Endothelial cell of hepatic sinusoid (primary cell): ENCODE measurements at regions not wholly inside any gene's neighbourhood (a gene's known extent, or its start where the extent isn't known, plus 50 kb on each side); places are given as distances from the start of the nearest gene placed in this dataset.
"Not testable (repeated sequence)": the region's sequence is repeated elsewhere in the genome, so short reads cannot be mapped to it uniquely, and the experiment has no call there.

Experiments used
- in situ Hi-C: cut with HindIII; loops from 2 replicates; pipeline ENCODE4 v1.10.0; 2017; ENCODE audit warnings: low sequenced_read_pairs

DNA sequence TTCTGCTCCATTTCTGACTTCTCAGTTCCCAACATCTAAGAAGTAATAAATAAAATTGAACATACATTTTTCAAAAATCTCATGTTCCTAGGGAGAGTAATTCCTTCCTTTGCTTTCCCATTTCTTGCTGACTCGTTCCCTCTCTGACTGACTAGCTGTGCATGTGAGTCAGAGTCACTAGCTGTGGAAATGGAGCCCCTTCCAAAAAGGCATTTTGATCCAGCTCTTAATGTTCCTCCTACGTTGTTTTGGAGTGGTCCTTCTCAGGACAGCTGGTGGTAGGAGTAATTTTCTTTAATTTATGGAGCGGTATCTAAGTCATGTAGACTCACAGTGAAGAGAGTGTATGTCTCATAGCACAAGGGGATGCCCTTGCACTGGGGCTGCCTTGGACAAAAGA lies 460.2 kb downstream of the GADD45G start:
- in situ Hi-C loops, result no loop called here

DNA sequence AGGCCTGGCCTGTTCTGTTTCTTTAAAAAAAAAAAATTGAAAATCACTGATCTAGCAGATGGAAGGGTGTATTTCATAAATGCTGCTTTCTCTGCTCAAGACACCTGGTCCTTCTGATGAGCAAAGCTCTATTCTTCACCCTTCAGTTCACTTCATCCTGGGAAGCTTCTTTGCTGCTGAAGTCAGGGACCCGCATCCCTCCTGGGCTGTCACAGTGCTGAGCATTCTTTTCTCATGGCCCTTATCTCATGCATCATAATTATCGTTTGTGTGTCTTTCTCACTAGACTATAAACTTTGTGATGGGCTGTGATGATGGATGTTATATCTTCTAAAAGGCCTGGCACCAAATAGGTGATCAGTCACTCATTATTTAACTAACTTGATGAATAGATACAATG lies 461.0 kb downstream of the GADD45G start:
- in situ Hi-C loops, result no loop called here

DNA sequence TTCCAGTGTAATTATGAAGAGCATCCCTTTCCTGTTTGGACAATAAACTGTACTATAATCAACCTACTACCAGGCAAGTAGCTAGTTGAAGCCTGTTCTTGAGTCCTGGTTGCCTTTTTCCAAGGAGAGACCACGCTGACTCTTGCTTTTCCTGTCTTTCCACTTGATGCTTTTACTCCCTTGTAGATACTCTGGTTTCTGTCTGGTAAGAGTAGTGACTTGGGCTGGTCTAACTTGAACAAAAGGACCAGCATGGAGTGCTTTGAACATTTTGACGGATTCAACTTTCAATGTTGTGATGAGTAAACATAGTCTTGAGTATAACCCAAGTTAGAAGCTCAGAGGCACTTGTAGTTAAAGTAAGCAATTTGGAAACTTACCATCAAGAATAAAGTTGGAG lies 464.3 kb downstream of the GADD45G start:
- in situ Hi-C loops, result no loop called here

DNA sequence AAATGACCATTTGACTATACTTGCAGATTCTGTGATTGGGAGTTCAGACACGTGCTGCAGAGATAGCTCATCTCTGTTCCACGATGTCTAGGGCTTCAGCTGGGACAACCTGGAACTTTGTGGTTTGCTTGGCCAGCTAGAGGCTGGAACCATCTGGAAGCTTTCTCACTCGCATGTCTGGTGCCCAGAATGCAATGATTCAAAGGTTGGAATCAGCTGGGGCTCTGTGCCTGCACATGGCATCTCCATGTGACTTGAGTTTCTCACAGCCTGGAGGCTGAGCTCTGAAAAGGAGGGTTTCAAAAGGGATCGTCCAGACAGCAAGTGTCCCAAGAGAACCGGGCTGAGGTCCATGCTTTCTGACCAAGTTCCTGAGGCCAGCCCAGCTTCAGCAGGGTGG lies 465.2 kb downstream of the GADD45G start:
- in situ Hi-C loops, result no loop called here

DNA sequence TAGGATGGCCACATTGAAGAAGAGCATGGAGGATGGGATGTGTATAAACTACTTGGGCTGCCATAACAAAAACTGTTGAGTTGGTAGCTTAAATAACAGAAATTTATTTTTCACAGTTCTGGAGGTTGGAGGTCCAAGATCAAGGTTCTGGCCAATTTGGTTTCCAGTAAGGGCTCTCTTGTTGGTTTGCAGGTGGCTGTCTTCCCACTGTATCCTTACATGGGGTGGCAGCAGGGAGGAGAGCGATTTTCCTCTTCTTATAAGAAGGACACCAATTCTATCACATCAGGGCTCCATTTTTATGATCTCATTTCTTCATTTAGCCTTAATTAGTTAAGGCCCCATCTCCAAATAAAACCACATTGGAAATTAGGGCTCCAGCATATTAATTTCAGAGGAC lies 465.7 kb downstream of the GADD45G start:
- in situ Hi-C loops, result no loop called here

DNA sequence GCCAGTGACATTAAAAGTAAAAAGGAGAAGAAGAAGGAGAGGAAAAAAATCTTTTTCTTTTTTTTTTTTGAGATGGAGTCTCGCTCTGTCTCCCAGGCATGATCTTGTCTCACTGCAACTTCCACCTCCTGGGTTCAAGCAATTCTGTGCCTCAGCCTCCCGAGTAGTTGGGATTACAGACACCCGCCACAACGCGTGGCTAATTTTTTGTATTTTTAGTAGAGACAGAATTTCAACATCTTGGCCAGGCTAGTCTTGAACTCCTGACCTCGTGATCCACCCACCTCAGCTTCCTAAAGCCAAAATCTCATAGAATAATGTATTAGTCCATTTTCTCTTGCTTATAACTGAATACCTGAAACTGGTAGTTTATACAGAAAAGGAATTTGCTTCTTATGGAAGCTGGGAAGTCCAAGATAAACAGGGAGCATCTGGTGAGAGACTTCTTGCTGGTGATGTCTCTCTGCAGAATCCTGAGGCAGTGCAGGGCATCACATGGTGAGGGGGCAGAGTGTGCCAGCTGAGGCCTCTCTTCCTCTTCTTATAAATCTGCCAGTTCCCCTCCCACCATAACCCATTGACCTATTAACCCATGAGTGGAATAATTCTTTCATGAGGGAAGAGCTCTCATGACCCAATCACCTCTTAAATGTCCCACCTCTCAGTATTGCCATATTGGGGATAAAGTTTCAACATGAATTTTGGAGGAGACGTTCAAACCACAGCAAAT lies 466.3 kb downstream of the GADD45G start:
- in situ Hi-C loops, result no loop called here

DNA sequence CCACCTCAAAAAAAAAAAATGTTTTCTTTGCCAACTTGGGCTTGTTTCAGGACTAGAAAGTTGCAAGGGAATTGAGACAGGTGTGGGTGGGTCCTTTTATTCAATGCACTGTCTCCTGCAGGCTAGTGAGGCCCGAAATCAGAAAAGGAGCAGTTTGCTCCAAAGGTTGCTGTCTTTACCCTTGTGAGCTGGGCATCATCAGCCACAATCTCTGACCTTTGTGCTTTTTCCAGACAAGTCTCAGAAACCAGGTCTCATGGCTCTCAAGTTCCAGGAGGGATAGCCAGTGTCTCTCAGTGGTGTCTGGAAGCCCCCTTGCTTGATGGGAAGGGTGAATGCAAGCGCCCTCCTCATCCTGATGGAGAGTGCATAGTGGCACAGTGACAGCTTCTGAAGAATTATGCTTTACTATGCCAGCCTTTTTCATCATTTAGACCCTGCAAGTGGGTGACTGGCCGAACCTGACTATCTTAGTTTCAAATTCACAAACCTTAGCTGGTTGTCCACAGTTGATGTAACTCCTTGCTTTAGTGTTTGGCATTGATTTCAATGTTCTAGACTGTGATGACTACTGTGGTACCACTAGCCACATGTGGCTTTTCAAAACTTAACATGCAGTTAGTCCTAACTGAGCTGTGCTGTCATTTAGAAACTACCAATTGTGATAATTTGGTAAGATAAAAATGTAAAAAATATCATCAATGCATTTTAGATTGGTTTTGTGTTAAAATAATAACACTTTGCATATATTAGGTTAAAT lies 468.6 kb downstream of the GADD45G start:
- in situ Hi-C loops, result no loop called here

DNA sequence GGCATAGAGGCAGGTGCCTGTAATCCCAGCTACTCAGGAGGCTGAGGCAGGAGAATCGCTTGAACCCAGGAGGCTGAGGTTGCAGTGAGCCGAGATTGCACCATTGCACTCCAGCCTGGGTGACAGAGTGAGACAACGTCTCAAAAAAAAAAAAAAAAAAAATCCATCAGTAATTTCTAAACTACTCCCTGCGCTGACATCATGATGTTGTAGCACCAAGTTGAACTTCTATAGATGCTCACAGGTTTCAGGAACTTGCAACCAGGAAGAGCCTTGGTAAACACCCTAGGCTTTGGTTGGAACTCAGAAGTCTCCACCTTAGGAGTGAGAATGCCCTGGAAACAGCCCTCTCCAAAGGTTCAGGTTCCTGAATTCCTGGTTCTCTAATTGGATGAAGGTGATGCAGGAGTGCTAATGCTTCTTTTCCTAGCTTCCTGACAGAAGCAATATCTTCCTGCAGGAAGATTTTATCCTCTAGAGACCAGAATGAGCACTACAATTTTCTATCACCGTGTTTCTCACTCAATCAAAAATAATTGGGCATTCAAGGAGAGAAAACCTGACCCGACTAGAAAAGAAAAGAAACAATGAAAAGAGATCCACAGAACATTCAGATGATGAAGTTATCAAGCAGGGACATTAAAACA lies 469.6 kb downstream of the GADD45G start:
- in situ Hi-C loops, result no loop called here

DNA sequence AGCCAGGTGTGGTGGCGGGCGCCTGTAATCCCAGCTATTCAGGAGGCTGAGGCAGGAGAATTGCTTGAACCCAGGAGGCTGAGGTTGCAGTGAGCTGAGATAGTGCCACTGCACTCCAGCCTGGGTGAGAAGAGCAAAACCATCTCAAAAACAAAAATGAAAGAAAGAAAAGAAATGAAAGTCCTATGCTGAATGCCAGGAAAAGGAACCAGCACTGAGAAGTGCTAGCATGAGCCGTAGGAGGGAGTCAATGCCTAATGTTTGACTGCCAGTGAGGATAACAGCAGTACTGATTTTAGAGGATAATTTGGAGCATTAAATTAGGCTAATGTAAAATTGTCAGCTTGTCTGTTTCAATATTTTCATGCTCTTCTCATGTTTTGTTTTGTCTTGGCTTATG lies 472.8 kb downstream of the GADD45G start:
- in situ Hi-C loops, result not testable (repeated sequence)

DNA sequence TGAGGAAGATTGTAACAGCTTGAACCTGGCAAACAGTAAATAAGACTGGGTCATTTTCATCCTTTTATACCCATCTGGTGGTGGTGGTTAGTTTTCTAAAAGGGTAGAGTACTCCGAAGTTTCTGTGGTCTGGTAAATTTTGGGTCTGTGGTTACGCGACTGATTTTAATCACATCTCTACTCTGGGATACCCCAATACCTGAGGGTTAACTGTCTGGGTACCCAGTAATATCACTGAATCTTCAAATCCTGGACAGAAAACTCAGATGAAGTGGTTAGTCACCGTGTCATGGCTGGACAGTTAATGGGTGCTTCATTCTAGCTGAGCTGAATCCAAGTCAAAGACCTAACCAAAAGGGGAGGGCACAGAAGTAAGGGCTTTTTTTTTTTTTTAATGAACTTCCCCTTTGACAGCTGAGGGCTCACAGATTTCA lies 474.2 kb downstream of the GADD45G start:
- in situ Hi-C loops, result no loop called here

DNA sequence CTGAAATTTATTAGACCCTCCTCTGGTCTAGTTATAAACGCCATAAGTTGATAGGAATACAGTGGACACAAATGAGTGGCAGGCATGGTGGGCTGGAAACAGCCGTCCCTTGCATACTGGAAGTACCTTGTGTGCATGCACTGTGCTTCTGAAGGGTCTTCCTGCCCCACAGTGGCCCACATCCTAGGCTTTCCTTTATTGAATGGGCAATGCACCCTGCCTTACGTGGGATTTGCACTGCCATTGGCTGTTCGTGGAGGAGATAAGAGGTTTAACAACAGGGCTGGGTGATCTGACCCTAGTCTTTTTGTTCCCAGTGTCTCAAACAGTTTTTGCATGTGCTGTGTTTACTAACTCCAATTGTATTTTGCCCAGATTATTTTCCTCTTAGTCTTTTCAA lies 480.8 kb downstream of the GADD45G start:
- in situ Hi-C loops, result no loop called here

DNA sequence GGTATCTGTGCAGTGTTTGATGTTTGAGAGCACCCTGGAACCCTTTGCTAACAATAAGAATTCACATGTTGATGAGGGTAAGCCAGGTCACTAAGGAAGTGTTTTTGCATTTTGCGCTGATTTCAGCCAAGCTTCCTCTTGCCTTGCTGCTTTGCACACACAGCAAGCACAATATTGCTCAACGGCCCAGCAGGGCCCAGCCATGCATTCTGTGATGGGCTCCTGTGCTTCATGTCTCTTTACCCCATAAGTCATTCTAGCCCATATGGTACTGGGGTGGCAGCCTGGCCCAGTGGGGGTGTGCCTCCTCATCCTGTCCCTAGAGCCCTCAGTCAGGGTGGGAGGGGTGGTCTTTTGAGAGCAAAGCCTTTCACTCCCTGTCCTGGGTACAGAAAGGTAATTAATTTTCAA lies 481.3 kb downstream of the GADD45G start:
- in situ Hi-C loops, result no loop called here

DNA sequence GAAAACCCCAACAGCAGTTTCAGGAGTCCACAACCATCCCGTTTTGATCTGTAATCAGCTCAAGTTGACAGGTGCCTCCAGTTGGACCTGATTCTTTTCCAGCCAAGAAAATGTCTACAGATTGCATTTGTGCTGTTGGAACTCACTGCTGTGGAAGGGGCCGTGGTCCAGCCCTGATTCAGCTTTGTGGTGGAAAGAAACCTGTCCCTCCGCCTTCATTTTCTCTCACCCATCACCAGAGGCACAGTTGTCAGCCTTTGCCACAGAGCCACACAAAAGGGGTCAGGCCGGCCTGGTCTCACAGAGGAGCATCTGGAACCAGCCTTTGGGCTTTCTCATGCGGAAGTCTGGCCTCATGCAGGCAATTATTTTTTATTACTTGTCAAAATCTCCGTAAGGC lies 483.6 kb downstream of the GADD45G start:
- in situ Hi-C loops, result no loop called here

DNA sequence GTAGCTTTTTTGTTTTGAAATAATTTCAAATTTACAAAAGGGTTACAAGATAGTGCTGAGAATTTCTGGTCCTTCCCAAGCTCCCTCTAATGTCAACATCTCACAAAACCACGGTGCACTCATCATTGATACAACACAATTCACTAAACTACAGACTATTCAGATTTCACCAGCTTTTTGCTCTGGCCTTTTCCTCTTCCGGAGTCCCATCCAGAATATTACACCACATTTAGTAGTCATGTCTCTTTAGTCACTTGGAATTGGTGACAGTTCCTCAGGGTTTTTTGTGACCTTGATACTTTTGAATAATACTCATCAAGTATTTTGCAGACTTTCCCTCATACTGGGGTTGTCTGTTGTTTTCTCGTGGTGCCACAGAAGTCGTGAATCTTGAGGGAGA lies 484.0 kb downstream of the GADD45G start:
- in situ Hi-C loops, result no loop called here

DNA sequence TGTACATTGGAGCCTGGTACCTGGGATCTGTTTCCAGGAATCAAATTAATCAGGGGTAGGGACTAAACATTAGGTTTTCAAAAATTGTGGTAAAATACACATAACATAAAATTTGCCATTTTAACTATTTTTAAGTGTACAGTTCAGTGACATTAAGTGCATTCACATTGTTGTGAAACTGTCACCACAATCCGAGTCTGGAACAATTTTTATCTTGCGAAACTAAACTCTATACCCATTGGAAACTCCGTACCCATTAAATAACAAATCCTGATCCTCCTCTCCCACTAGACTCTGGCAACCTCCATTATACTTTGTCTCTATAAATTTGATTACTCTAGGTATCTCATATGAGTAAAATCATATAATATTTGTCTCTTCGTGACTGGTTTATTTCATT lies 486.2 kb downstream of the GADD45G start:
- in situ Hi-C loops, result no loop called here

DNA sequence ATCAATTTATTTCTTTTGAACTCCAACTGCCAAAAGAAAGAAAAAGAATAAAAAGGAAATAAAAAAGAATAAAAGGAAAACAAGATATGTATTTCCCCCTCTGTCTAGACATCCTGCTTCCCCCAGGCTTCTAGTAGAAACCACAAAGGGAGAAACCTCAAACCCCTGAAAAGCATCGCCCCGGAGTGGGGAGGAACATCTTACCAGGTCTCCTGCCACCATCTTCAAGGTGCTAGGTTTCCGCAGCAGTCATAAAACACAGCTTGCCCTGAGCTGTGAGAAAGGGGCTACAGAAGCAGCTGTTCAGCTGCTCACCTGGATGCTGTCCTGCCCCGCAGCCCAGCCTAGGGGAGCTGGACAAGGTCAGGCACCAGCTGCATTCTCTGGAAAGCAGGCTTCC lies 487.7 kb downstream of the GADD45G start:
- in situ Hi-C loops, result no loop called here

DNA sequence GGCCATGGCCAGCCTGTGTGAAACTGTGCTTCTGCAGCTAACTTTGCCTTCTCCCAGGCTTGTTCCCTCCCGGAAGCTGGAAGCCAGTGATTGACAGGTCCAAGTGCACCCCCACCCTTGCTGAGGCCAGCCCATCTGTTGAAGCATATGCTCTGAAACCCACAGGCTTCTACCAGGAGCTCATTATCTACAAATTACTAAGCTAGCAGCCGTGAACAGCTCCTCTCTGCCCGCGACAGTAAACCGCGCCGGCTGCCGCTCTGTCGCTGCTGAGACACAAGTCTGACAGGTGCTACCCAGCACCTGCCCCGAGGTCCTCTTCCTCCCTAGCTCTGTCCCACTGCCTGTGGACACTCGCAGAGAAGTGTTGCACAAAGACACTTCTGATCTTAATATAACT lies 490.9 kb downstream of the GADD45G start:
- in situ Hi-C loops, result no loop called here

DNA sequence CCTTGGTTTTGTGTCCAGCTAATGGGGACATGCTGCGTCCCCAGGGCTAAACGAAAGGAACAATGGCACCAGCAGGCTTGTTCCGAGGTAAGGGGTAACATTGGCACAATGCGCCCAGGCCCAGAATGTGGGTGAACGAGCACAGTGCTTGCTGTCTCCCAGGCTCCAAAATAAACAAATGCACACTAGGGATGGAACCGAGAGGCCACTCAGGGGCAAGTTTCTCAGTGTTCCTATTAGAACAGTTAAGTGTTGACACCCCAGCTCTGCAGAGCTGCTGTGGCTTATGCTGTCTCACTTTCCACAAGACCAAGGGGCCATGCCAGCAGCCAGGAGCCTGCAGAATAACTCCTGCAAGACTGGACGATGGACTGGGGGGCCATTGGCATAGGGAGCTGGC lies 492.4 kb downstream of the GADD45G start:
- in situ Hi-C loops, result no loop called here

DNA sequence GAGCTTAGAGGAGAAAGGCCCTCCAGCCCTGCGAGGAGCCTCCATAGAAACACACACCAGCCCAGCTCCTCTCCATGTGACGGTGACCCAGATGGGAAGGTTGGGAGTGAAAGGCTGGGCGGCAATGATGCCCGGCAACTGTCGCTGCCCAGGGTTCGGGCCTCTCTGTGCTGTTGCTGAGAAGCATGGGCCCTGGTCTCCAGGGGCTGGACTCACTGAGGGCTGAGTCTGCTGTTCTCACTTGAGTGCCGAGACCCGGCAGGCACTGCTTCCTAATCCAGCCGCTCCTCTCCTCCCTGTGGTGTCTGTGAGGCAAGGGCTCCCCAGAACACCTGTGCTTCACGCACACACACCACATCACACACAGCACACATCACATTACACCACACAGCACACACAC lies 493.6 kb downstream of the GADD45G start:
- in situ Hi-C loops, result no loop called here

DNA sequence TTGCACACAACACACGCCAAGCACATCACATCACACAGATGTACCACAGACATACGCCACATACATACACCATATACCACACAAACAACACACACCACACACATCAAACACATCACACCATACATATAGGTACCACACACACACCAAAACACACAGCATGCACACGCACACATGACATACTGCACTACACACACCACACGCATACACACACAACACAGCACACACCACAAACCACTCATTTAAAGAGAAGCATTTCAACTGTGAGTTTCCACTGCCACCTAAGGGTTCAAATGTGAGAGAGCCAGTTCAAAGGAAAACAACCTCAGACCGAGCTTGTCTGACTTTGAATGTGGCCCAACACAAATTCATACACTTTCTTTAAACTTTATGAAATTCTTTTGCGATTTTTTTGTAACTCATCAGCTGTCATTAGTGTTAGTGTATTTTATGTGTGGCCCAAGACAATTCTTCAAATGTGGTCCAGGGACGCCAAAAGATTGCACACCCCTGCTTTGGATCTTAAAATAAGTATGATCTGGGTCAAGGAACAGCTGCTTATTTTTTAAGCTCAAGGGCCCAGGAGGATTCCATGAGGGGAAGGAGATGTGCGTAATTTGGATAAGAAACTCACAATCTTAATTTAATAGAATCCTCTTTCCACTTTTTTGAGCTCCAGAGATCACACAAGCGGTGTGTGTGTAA lies 494.6 kb downstream of the GADD45G start:
- in situ Hi-C loops, result no loop called here

DNA sequence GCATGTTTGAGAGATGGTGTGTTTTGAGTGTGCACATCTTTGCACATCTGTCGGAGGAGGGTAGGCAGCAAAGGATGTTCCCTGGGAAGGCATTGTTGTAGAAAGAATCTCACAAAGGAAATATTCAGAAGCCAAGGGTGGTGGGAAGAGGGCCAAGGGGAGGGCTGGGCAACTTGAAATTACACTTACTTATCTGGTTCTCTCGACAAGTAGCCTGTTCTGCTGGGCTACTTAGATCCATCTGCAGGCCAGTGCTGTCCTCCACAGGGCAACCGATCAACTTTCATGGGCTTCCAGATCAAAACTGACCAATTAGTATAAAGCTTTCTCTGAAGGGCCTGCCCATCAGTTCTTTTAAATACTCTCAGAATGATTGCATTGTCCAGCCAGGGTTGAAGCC lies 495.2 kb downstream of the GADD45G start:
- in situ Hi-C loops, result no loop called here
